ENCODE measurements at regions not wholly inside any gene's neighbourhood (a gene's known extent, or its start where the extent isn't known, plus 50 kb on each side); places are given as distances from the start of the nearest gene placed in this dataset.

DNA sequence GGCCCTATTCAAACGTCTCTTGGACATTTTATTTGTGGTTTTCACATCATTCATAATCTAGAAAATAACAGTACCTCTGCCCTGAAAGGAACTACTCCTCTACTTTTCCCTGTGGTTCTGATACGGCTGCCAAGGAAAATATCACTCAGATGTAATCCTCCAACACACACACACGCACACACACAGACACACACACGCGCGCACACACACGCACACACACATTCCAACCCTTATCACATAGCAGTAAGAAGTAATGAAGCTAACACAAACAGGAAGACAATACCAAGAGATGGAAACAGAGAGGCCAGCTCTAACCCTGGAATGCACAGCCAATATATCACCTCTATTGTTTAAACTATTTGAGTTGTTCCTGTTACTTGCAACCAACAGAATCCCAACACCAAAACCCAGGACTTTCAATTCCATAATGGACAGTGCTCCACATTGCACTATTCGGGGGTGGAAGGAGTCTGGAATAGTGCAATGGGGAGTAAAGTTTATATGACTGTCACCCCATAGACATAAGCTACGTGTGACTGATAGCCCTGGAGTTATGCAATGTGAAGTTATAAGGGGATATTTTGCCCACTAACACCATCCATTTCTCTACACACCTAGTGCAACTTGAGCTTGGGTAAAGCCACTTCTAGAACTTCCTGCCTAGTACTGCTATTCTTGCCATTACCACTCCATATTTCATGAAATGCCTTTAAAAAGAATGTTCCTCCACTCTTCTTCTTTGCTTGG, 71.3 kb upstream of the FNDC3B start:
- TF ChIP-seq CTCF (IDR thresholded peaks at IDR 0.05): no peak
- TF ChIP-seq POLR2A (IDR thresholded peaks at IDR 0.05): no peak

Data from uterus (tissue), 2 donors.